CD4-positive, alpha-beta T cell treated with Interleukin-21 for 1 hour (primary cell): ENCODE measurements at regions not wholly inside any gene's neighbourhood (a gene's known extent, or its start where the extent isn't known, plus 50 kb on each side); places are given as distances from the start of the nearest gene placed in this dataset.
"Not testable (repeated sequence)": the region's sequence is repeated elsewhere in the genome, so short reads cannot be mapped to it uniquely, and the experiment has no call there.

ENCODE experiments used
- DNase-seq: peaks from one replicate; pipeline ENCODE4 v3.0.0-alpha.2; 2020

DNA sequence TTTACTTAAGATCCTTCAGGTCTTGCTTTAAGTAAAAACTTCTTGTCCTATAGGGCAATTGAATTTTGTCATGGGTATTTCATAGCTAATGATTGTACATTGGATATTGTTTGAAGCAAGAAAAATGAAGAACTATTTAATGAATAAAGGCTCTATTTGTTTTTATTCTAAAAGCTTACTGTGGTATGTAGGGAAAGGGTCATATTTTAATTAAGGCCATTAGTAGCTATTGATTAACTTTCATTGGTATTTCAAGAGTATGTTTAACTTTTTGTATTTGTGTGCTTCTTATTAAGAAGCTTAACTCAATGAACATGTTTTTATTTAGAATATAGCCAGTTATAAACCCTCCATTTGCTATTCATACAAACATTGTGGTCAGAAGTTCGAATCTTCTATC, 1951.8 kb upstream of the ADGRL3 start:
- DNase-seq, result no peak

GRCh38 chr4:59249110-59249509, 1951.0 kb upstream of the ADGRL3 start:
- DNase-seq, result no peak

- no peak for DNase-seq
Observed at GRCh38 chr4:59258002-59258401, 1942.1 kb upstream of the ADGRL3 start.

- no peak for DNase-seq
Observed at GRCh38 chr4:59307609-59308008, 1892.5 kb upstream of the ADGRL3 start.

GRCh38 chr4:59314637-59315036, 1885.5 kb upstream of the ADGRL3 start:
- DNase-seq, result no peak

- DNase-seq, result no peak
Observed at GRCh38 chr4:59339631-59340030, 1860.5 kb upstream of the ADGRL3 start.

DNA sequence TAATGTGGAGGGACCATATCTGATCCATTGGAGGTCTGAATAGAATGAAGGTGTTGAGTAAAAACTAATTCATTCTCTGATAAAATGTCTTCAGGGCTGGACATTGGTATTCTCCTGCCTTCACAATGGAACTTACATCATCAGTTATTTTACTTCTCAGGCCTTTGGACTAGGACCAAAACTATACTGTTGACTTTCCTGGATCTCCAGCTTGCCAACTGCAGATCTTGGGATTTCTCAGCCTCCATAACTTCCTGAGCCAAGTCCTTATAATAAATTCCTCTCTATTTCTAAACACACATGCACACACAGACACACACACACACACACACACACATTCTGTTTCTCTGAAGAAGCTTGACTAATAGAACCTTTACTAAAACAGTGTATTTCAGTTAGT, 1858.6 kb upstream of the ADGRL3 start:
- no peak for DNase-seq

- DNase-seq, result no peak
Observed at GRCh38 chr4:59348949-59349348, 1851.2 kb upstream of the ADGRL3 start.

- no peak for DNase-seq
Observed at GRCh38 chr4:59369229-59369628, 1830.9 kb upstream of the ADGRL3 start.

GRCh38 chr4:59374416-59374815, 1825.7 kb upstream of the ADGRL3 start:
- DNase-seq, result no peak

GRCh38 chr4:59380841-59381366, 1819.2 kb upstream of the ADGRL3 start:
- no peak for DNase-seq

DNA sequence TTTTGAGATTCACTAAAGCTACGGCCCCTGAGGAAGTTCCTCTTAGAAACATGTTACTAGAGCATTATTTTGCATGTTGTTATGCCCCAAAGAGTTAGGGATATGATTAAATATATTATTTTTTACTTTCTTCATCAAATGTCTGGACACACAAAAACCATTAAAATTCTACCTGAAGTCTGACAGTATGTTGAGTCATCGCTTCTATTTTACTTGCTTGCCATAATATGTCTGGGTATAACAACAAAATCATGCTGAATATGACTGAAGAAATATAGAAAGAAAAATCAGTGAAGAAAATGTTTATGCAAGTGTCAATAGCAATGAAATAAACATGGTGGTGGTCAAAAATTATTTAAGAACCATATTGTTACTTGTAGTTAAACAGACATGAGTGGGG, 1818.5 kb upstream of the ADGRL3 start:
- DNase-seq, result no peak

DNA sequence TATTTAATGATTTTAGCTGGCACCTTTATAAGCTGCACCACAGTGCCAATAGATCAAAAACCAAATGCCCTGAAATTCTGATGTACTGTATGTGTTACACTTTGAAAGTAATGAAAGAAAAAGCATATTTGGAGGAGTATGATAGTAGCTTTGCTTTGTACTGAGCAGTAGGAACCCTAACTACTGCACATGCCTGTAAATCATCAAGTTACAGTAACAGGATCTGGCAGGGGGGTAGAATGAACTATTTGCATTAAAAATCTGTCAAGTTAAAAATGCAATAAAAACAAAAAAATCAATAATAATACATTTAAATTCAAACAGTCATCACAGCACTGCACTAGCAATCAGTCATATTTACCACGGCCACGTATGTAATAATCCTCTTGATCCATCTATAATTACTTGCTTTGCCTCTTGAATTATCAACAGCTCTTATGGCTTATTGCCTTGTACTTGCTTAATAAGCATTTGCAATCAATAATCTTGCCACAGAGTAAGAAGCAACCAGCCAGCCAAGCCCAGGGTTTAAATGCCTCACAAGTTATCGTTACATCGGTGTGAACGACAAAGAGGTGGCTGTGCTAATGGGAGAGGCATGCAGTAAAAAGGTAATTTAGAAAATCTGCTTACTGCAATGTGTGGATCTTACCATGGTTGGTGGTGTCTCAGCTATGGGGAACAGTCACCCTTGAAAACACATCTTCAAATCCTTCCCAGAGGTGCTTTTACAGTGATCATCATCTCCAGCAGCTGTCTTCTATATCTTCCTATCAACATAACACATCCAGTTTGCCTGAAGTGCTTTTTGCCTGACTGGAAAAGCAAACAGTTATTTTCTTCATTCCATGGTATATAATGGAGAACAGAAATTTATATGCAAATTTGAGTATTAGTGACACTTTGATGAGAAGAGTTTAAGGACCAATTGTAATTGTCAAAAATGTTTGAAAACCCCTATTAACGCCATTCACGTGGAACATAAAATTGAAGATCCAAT, 1812.1 kb upstream of the ADGRL3 start:
- DNase-seq, result no peak

GRCh38 chr4:59393780-59394179, 1806.3 kb upstream of the ADGRL3 start:
- no peak for DNase-seq

- DNase-seq, result no peak
Observed at GRCh38 chr4:59400334-59400733, 1799.8 kb upstream of the ADGRL3 start.

GRCh38 chr4:59409647-59410046, 1790.5 kb upstream of the ADGRL3 start:
- no peak for DNase-seq

DNA sequence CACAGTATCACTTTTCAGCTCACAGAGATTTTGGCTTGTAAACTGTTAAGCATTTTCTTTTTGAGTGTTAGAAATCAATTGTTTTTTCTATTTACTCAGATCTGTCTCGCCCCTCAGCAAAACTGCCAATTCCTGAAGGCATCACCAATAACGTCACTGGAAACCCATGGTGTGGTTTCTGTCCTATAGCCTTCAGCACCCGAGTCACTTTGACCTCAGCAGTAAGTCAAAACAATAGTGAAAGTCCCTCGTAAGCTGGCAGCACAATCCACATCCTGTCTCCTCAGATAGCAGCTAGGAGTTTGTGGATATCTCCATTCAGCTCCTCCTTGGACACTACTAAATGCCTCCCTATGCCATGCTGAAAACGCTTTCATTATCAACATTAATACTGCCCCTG, 1787.4 kb upstream of the ADGRL3 start:
- no peak for DNase-seq

GRCh38 chr4:59455751-59456150, 1744.4 kb upstream of the ADGRL3 start:
- no peak for DNase-seq

- DNase-seq, result no peak
Observed at GRCh38 chr4:59457576-59457975, 1742.5 kb upstream of the ADGRL3 start.

DNA sequence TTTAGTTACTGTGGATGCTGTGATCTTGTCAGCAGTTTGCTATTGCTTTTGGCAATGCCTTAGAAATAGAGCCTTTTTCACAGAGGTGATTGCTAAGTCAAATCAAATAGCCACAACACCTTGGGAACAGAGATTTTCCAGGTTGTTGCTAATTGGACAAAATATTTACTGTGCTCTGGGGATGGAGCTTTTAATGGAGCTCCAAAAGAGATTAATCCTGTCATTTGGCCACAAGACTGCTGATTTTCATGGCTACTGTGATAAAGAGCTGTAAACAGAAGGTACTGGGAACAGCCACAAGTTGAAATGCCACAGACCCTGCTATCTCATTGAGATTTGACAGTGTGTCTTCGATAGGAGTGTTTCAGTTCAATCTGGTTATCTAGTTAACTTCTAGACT, 1715.2 kb upstream of the ADGRL3 start:
- DNase-seq, result no peak

- DNase-seq, result no peak
Observed at GRCh38 chr4:59500103-59500502, 1700.0 kb upstream of the ADGRL3 start.

DNA sequence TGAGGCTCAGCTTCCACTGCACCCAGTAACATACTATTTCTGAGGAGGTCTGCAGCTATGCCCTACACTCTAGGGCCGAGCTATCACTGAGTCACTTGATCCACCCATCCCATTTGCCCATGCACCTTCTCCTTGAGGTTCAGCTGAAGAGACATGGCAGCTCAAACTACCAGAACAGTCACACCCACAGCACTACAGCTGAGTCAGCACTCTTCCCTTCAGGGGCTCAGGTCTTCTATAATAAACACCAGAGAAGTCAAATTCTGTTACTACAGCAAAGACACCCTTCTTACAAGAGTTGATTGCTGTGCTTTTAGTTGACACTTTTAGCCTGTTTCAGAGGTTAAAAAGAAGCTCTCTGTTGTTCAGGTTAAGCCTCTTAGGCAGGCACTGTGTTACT, 1696.4 kb upstream of the ADGRL3 start:
- DNase-seq, result no peak

GRCh38 chr4:59511809-59512208, 1688.3 kb upstream of the ADGRL3 start:
- not testable (repeated sequence) for DNase-seq

DNA sequence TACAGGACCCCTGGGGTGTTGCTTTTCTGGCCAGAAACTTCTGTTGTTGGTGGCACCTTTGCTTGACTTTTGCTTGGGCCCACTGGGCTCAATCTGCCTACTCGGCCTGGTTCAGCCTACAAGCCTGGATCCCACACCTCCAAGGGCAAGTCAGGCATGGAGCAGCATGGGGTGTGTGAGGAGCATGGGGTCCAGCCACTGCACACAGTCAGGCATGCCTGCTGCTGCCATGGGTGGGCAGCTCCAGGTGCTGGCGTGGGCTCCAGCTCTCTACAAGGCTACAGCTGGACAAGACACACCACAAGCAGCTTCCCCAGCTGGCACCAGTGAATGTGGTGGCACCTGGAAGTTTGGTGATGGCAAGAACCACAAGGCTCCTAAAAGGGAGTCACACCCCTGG, 1683.1 kb upstream of the ADGRL3 start:
- DNase-seq, result no peak
